ENCODE measurements at regions not wholly inside any gene's neighbourhood (a gene's known extent, or its start where the extent isn't known, plus 50 kb on each side); places are given as distances from the start of the nearest gene placed in this dataset.
"Not testable (repeated sequence)": the region's sequence is repeated elsewhere in the genome, so short reads cannot be mapped to it uniquely, and the experiment has no call there.

GRCh38 chr20:53666144-53666543 lies 72.5 kb upstream of the ZNF217 start:
- Histone ChIP-seq H3K27ac (no peak overlapping the region), H3K27me3 (no peaks in the 10 kb centered on the region), H3K4me1 (no peaks in the 10 kb centered on the region), H3K9me3 (no peaks in the 10 kb centered on the region), H3K36me3 (no peaks in the 10 kb centered on the region), H3K4me3 (no peak overlapping the region)
- intact Hi-C loops (cut with DNase I; ENCODE audit: low total_unique reads): no loop called here
- TF ChIP-seq POLR2A (IDR thresholded peaks at IDR 0.05) (no peak), CTCF (IDR thresholded peaks at IDR 0.05) (no peak), POLR2AphosphoS5 (IDR thresholded peaks at IDR 0.05) (no peak)
- DNase-seq (ENCODE audit: low spot score in 2 of 2): no peak

GRCh38 chr20:53664121-53664520 lies 70.5 kb upstream of the ZNF217 start:
- H3K27me3 ChIP-seq: no peaks in the 10 kb centered on the region
- no peak for TF ChIP-seq POLR2AphosphoS5 (IDR thresholded peaks at IDR 0.05)
- no peak for TF ChIP-seq POLR2A (IDR thresholded peaks at IDR 0.05)
- TF ChIP-seq CTCF (IDR thresholded peaks at IDR 0.05): no peak
- H3K36me3 ChIP-seq: no peaks in the 10 kb centered on the region

GRCh38 chr20:53663521-53663920 lies 69.9 kb upstream of the ZNF217 start:
- H3K36me3 ChIP-seq; DNase-seq (ENCODE audit: low spot score in 2 of 2); intact Hi-C loops (cut with DNase I; ENCODE audit: low total_unique reads); H3K27ac ChIP-seq; H3K4me3 ChIP-seq; H3K4me1 ChIP-seq; H3K27me3 ChIP-seq; H3K9me3 ChIP-seq: not testable (repeated sequence)

More at GRCh38 chr20:53664121-53664520, 70.5 kb upstream of the ZNF217 start:
- intact Hi-C loops (cut with DNase I; ENCODE audit: low total_unique reads): no loop called here
- DNase-seq (ENCODE audit: low spot score in 2 of 2): no peak
- Histone ChIP-seq H3K4me3 (no peak overlapping the region), H3K4me1 (no peaks in the 10 kb centered on the region), H3K9me3 (no peaks in the 10 kb centered on the region), H3K27ac (no peak overlapping the region)

GRCh38 chr20:53662595-53662994 lies 69.0 kb upstream of the ZNF217 start:
- no peak for DNase-seq (ENCODE audit: low spot score in 2 of 2)
- Histone ChIP-seq H3K9me3 (no peaks in the 10 kb centered on the region), H3K27ac (peak overlapping the region in 1 of 2 donors; percentile 64), H3K4me1 (no peaks in the 10 kb centered on the region), H3K4me3 (no peak overlapping the region), H3K36me3 (no peaks in the 10 kb centered on the region), H3K27me3 (no peaks in the 10 kb centered on the region)
- TF ChIP-seq CTCF (IDR thresholded peaks at IDR 0.05) (no peak), POLR2A (IDR thresholded peaks at IDR 0.05) (no peak), POLR2AphosphoS5 (IDR thresholded peaks at IDR 0.05) (no peak)
- intact Hi-C loops (cut with DNase I; ENCODE audit: low total_unique reads): no loop called here

GRCh38 chr20:53660947-53661381 lies 67.3 kb upstream of the ZNF217 start:
- Histone ChIP-seq H3K36me3 (no peaks in the 10 kb centered on the region), H3K9me3 (no peaks in the 10 kb centered on the region), H3K4me1 (peaks cover 3 to 5% of the 10 kb centered on the region in 2 donors), H3K27me3 (no peaks in the 10 kb centered on the region), H3K27ac (peak overlapping the region; percentile 80 to 90), H3K4me3 (peak overlapping the region in 1 of 3 donors; percentile 73)
- no peak for DNase-seq (ENCODE audit: low spot score in 2 of 2)
- intact Hi-C loops (cut with DNase I; ENCODE audit: low total_unique reads): no loop called here
- TF ChIP-seq POLR2A (IDR thresholded peaks at IDR 0.05) (no peak), POLR2AphosphoS5 (IDR thresholded peaks at IDR 0.05) (no peak), CTCF (IDR thresholded peaks at IDR 0.05) (peak in 1 of 3 donors; percentile 5)

Measured in breast epithelium (tissue), 4 donors.